Liver (tissue), 8 donors: ENCODE measurements at regions not wholly inside any gene's neighbourhood (a gene's known extent, or its start where the extent isn't known, plus 50 kb on each side); places are given as distances from the start of the nearest gene placed in this dataset.

ENCODE experiments used
- DNase-seq: peaks from one replicate; pipeline ENCODE4 v3.0.0-alpha.2; 2017; ENCODE audit warnings: low spot score
- H3K27ac ChIP-seq, 2 donors: one replicate each; pipeline ENCODE4 v1.7.0; 2013; ENCODE audit warnings: inconsistent platforms in 2 of 2, low read length in 2 of 2, control low read depth in 1 of 2, low read depth in 1 of 2, mild to moderate bottlenecking in 1 of 2
- H3K27me3 ChIP-seq, 4 donors: one replicate each; pipeline versions ENCODE4 v1.6.1 to v1.7.0; 2013; ENCODE audit warnings: low read length in 3 of 4, inconsistent platforms in 1 of 4, mild to moderate bottlenecking in 1 of 4, moderate library complexity in 1 of 4; ENCODE audit not compliant: control insufficient read depth in 4 of 4, insufficient read depth in 4 of 4
- H3K36me3 ChIP-seq, 4 donors: one replicate each; pipeline versions ENCODE4 v1.6.1 to v1.7.0; 2013; ENCODE audit warnings: low read length in 3 of 4, mild to moderate bottlenecking in 3 of 4, low read depth in 1 of 4, moderate library complexity in 1 of 4; ENCODE audit not compliant: control insufficient read depth in 4 of 4, insufficient read depth in 3 of 4
- H3K4me1 ChIP-seq, 4 donors: one replicate each; pipeline versions ENCODE4 v1.6.1 to v1.7.0; 2013; ENCODE audit warnings: low read length in 3 of 4, mild to moderate bottlenecking in 3 of 4, moderate library complexity in 1 of 4; ENCODE audit not compliant: control insufficient read depth in 4 of 4, insufficient read depth in 4 of 4
- H3K4me3 ChIP-seq, 3 donors: one replicate each; pipeline versions ENCODE4 v1.6.1 to v1.7.0; 2013; ENCODE audit warnings: low read length in 3 of 3, control low read depth in 1 of 3, low read depth in 1 of 3, mild to moderate bottlenecking in 1 of 3
- H3K9ac ChIP-seq, 2 donors: one replicate each; pipeline ENCODE4 v1.7.0; 2013; ENCODE audit warnings: low read length in 2 of 2, mild to moderate bottlenecking in 2 of 2, moderate library complexity in 2 of 2, control low read depth in 1 of 2, low read depth in 1 of 2
- H3K9me3 ChIP-seq, 4 donors: one replicate each; pipeline versions ENCODE4 v1.6.1 to v1.7.0; 2013; ENCODE audit warnings: low read length in 3 of 4; ENCODE audit not compliant: control insufficient read depth in 4 of 4
- ATF3 ChIP-seq: IDR thresholded peaks from 2 replicates; pipeline ENCODE4 v1.6.1; 2016; ENCODE audit warnings: antibody characterized with exemption
- CTCF ChIP-seq: fragments of 150-350 bp; IDR thresholded peaks from 2 replicates; pipeline ENCODE4 v1.5.1; 2017; ENCODE audit warnings: improper control_type of control experiment, low read depth, low read length; ENCODE audit not compliant: missing input control
- EGR1 ChIP-seq, 2 donors: IDR thresholded peaks; 2 replicates each; pipeline ENCODE4 v1.6.1; 2016 to 2018; ENCODE audit warnings: antibody characterized with exemption in 2 of 2, low read depth in 2 of 2
- FOXA1 ChIP-seq: IDR thresholded peaks from 2 replicates; pipeline ENCODE4 v1.6.1; 2016; ENCODE audit warnings: antibody characterized with exemption
- FOXA2 ChIP-seq: IDR thresholded peaks from 2 replicates; pipeline ENCODE4 v1.6.1; 2016; ENCODE audit warnings: antibody characterized with exemption
- GABPA ChIP-seq, 2 donors: IDR thresholded peaks in 1 of 2; conservative IDR thresholded peaks in 1 of 2; 2 replicates each; pipeline ENCODE4 v1.6.1; 2016; ENCODE audit warnings: antibody characterized with exemption in 2 of 2, mild to moderate bottlenecking in 1 of 2, moderate library complexity in 1 of 2
- HNF4A ChIP-seq, 2 donors: conservative IDR thresholded peaks; 2 replicates each; pipeline ENCODE4 v1.6.1; 2016; ENCODE audit warnings: antibody characterized with exemption in 2 of 2, mild to moderate bottlenecking in 2 of 2
- HNF4G ChIP-seq: IDR thresholded peaks from 2 replicates; pipeline ENCODE4 v1.6.1; 2016; ENCODE audit warnings: antibody characterized with exemption
- JUND ChIP-seq, 2 donors: IDR thresholded peaks; 2 replicates each; pipeline ENCODE4 v1.6.1; 2016; ENCODE audit warnings: antibody characterized with exemption in 2 of 2
- MAX ChIP-seq: IDR thresholded peaks from 2 replicates; pipeline ENCODE4 v1.6.1; 2016; ENCODE audit warnings: antibody characterized with exemption
- NR2F2 ChIP-seq: IDR thresholded peaks from 2 replicates; pipeline ENCODE4 v1.6.1; 2016; ENCODE audit warnings: antibody characterized with exemption
- RAD21 ChIP-seq, 2 donors: IDR thresholded peaks; 2 replicates each; pipeline ENCODE4 v1.6.1; 2016; ENCODE audit warnings: antibody characterized with exemption in 2 of 2, mild to moderate bottlenecking in 2 of 2
- REST ChIP-seq: IDR thresholded peaks from 2 replicates; pipeline ENCODE4 v1.6.1; 2016; ENCODE audit warnings: antibody characterized with exemption, mild to moderate bottlenecking
- RXRA ChIP-seq, 2 donors: IDR thresholded peaks; 2 replicates each; pipeline ENCODE4 v1.6.1; 2017 to 2018; ENCODE audit warnings: antibody characterized with exemption in 2 of 2, mild to moderate bottlenecking in 1 of 2
- SP1 ChIP-seq: IDR thresholded peaks from 2 replicates; pipeline ENCODE4 v1.6.1; 2018; ENCODE audit warnings: antibody characterized with exemption, mild to moderate bottlenecking
- TAF1 ChIP-seq: conservative IDR thresholded peaks from 2 replicates; pipeline ENCODE4 v1.6.1; 2016; ENCODE audit warnings: antibody characterized with exemption, mild to moderate bottlenecking
- YY1 ChIP-seq: IDR thresholded peaks from 2 replicates; pipeline ENCODE4 v1.6.1; 2016; ENCODE audit warnings: antibody characterized with exemption, mild to moderate bottlenecking
- ZBTB33 ChIP-seq: IDR thresholded peaks from 2 replicates; pipeline ENCODE4 v1.6.1; 2016; ENCODE audit warnings: antibody characterized with exemption
- WGBS: extraction: QIAGEN DNeasy Blood & Tissue Kit; methylation state at CpG from one replicate; pipeline ENCODE4 v1.1.7; 2013; 5-methylcytosine and 5-hydroxymethylcytosine counted together
- donor health status: healthy.
- donor health status: healthy.
- donor health status: healthy.
- donor health status: healthy.
- donor health status: healthy.

GRCh38 chr18:78673516-78674321, 305.9 kb upstream of the SALL3 start:
- H3K27me3 ChIP-seq, result peaks cover 0 to 2% (median 0%) of the 10 kb centered on the region in 4 donors
- no peak overlapping the region for H3K4me3 ChIP-seq
- TF ChIP-seq NR2F2, result no peak
- no peak for TF ChIP-seq CTCF
- no peak for TF ChIP-seq FOXA1
- TF ChIP-seq RAD21 (IDR thresholded peaks at IDR 0.05), result no peak
- no peak for TF ChIP-seq TAF1
- no peak for TF ChIP-seq ATF3
- TF ChIP-seq HNF4A (conservative IDR thresholded peaks at IDR 0.05), result no peak
- TF ChIP-seq JUND (IDR thresholded peaks at IDR 0.05), result no peak
- TF ChIP-seq FOXA2, result no peak
- TF ChIP-seq RXRA (IDR thresholded peaks at IDR 0.05), result no peak
- TF ChIP-seq YY1, result no peak
- no peak for TF ChIP-seq EGR1 (IDR thresholded peaks at IDR 0.05; ENCODE audit: low read depth in 2 of 2)
- no peak for TF ChIP-seq HNF4G
- no peak for TF ChIP-seq SP1
- no peak for TF ChIP-seq MAX
- no peak for TF ChIP-seq GABPA (IDR thresholded peaks at IDR 0.05 in 1 of 2, conservative IDR thresholded peaks at IDR 0.05 in 1 of 2)
- no peak for TF ChIP-seq REST
- no peak for TF ChIP-seq ZBTB33
- H3K9me3 ChIP-seq, result no peaks in the 10 kb centered on the region
- H3K36me3 ChIP-seq, result no peaks in the 10 kb centered on the region
- H3K27ac ChIP-seq, result no peak overlapping the region
- H3K4me1 ChIP-seq, result no peaks in the 10 kb centered on the region
- no peak for DNase-seq
- 72% methylated on average over 19 of the region's 19 CpGs for WGBS
- no peak overlapping the region for H3K9ac ChIP-seq
